HG03103 (cell line): ENCODE measurements at regions not wholly inside any gene's neighbourhood (a gene's known extent, or its start where the extent isn't known, plus 50 kb on each side); places are given as distances from the start of the nearest gene placed in this dataset.

ENCODE experiments used
- ATAC-seq: cut with Tn5 transposase; IDR thresholded peaks from one replicate; pipeline ENCODE4 v1.9.1; 2021; ENCODE audit warnings: low read depth; ENCODE audit not compliant: unreplicated experiment

GRCh38 chr9:89759572-89759971 is 154.8 kb downstream of the GADD45G start:
- ATAC-seq = no peak

DNA sequence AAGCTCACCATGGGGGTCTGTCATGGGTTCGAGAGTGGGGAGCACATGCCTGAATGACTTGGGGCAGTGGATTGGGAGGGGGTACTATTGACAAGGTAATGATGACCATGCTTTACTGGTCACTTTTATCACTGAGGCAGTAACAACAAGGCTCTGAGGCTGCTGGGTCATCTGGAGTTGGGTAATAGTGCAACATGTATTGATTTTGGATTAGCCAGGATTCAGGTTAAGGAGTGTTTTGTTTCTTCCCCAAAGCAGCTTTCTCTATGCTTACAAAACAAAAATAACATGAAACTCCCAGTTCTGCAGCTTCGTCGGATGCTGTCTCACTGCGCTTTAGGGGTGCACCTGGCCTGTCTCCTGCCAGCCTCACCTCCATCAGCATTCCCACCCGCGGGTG is 155.3 kb downstream of the GADD45G start:
- ATAC-seq = no peak

DNA sequence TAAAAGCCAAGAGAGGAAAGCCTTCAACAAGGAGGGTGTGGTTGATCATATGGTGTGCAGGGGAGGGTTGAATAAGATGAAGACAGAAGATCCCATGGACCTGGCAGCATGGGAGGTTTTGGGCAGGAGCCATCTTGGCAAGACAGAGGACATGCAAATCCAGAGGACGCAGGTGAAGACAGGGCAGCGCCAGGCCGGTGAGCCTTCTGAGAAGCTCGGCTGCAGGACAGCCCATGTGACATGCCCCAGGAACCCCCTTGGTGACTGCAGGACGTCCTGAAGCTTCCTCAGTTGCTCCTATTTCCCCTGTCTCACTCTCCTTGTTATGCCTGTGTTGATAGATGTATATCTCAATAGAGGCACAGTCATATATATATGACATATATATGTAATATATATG is 159.4 kb downstream of the GADD45G start:
- no peak for ATAC-seq

DNA sequence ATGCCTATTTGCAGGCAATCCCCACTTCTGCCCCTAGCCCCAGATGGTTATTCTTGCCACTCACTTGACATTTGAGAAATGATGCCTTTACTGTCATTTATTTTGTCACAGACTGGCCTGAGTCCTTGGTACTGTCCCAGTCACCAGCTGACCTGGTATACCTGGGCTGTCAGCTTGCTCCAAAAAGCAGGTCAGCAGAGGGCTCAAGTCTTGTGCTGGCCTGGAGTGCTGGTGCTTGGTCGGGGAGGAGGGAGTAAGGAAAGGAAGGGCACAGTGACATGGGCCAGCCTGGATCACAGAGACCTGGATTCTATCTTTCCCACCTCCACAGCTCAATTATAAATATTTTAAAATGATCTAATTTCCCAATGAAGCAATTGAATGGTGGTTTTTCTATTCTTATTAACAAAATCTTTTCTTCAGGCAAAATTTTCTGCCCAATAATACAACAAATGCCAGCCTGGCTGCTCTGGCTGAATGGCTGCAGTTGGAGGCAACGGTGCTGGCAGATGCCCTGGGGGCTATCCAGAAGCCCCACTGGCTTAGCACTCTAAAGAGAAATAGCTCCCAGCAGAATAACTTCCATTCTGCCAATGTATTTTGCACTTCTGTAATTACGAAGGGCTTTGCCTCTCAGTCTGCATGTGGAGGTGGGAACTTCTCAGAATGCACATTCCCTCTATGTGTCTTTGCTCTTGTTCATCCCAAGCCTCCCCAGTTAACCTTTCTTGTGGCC is 160.6 kb downstream of the GADD45G start:
- ATAC-seq = no peak

DNA sequence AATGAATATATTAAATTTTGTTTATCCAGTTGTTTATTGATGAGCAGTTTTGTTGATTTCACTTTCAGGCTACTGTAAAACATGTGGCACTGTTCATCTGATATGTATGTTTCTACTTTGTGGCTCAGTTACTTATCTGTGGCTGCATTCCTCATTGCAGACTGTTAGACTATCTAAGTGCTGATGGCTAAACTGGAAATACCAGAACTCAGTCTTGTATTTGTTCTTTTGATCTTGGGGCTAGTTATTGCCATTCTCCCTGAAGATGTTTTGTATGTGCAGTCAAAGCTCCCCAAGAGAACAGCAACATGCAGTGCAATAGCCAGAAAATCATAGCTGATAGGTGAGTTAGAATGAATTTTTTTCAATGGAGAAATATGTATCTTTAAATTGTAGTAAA is 162.2 kb downstream of the GADD45G start:
- ATAC-seq = no peak

DNA sequence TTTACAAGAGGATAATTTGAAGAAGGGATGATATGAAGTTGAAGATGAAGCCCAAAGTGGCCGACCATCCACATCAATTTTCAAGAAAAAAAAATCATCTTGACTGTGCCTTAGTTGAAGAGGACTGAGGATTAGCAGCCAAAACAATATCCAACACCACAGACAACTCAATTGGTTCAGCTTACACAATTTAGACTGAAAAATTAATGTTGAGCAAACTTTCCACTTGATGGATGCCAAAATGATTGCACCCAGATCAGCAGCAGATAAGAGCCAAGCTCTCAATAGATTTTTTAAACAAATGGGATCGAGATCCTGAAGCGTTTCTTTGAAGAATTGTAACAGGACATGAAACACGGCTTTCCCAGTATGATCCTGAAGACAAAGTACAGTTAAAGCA is 163.2 kb downstream of the GADD45G start:
- no peak for ATAC-seq

DNA sequence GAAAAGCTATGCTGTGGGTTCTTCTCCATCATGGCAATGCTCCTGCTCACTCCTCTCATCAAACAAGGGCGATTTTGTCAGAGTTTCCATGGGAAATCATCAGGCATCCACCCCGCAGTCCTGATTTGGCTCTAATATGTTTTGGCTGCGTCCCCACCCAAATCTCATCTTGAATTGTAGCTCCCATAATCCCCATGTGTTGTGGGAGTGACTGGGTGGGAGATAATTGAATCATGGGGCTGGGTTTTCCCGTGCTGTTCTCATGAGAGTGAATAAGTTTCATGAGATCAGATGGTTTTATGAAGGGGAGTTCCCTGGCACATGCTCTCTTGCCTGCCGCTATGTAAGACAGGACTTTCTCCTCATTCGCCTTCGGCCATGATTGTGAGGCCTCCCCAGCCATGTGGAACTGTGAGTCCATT is 163.8 kb downstream of the GADD45G start:
- no peak for ATAC-seq

DNA sequence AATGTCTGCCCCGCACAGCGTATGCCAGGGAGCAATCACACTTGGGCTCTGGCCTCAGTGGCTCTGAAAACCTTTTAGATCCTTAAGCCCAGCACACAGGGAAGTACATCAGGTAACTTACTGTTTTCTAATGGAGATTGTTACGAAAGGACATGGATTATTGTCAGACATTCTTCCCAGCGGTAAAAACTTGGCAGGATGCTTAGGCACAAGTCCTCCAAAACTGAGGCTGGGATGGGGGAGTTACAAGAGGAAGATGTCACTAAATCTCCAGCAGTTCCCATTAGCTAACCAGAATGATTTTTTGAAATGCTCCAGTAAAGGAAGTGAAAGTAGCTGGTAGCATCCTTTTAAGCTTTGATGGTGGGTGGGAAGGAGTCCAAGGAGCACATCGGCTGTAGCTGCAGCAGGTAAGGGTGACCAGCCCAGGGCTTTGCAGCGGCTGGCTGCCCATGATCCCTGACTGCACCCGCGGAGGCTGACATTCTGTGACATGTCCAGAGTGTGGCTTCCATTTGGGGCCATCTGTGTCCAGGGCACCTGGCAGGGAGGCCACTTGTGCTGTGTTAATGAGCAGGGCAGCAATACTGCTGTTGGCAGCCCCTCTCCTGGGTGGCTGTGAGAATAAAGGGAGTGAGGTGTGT is 165.8 kb downstream of the GADD45G start:
- ATAC-seq = no peak

DNA sequence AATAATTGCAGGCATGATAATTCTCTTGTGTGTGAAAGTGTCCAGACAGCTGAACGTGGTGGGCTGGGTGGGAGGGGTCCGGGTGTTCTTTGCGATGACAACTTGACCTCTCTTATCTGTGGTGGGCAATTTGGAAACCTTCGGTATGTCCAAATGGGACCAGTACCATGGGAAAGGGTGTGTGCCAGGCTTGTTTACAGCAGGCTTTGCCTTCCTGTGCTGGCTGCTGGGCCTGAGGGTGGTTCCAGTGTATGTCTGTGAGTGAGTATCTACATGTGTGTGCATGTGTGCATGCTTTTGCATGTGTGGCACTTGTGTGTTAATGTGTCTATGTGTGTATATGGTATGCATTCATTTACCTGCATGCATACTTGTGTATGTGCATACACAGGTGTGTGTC is 166.4 kb downstream of the GADD45G start:
- no peak for ATAC-seq

- ATAC-seq = no peak
These were observed 168.4 kb downstream of the GADD45G start for GRCh38 chr9:89773170-89773569.

GRCh38 chr9:89774858-89775370 is 170.1 kb downstream of the GADD45G start:
- ATAC-seq = no peak

DNA sequence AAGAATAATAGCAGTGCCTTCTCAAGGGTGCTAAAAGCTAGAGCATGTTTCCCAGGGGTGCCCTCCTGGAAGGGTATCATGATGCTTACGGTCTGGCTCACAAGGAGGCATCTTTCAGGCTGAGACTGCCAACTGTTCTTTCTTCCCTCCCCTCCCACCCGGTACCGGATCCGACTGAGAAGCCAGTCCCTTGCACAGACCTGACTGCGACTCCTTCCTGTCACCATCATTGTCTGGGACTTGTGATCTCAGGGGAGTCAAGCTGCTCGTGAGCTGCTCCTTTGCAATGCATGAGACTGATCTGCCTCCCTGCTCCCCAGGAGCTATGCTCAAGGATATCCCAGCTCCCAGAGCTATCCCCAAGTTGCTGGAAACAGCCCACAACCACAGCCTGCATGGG is 170.8 kb downstream of the GADD45G start:
- no peak for ATAC-seq

DNA sequence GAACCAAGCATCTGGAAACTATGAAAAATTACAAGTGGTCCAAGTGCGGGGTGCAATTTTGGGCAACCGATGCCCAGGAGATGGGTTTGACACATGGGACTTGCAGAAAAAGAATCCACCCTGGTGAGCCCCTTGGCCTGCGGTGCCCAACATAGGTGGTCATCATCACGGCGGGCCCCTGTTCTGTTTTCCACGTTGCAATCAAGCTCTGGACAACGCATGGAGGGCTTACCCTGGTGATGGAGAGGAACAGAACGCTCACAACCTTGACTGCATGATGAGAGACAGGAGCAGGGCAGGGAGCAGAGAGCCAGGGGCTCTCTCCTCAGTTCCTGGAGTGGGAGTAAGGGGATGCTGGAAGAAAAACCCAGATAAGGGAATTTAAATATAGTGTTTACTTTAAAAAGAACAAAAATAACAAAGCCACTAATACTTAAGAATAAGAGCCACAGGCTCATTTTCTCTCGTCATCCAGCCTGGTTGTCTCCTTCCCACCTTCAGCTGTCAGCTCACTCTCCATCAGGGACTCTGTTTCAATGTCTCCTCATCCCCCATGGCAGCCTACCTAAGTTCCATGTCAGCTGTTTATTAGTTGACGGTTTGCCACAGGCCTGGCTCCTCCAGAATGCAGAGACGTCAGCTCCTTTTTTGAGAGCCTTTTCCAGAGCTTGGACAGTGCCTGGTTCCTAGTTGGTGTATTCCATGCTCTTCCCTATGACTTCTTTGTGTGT is 172.1 kb downstream of the GADD45G start:
- ATAC-seq = no peak

DNA sequence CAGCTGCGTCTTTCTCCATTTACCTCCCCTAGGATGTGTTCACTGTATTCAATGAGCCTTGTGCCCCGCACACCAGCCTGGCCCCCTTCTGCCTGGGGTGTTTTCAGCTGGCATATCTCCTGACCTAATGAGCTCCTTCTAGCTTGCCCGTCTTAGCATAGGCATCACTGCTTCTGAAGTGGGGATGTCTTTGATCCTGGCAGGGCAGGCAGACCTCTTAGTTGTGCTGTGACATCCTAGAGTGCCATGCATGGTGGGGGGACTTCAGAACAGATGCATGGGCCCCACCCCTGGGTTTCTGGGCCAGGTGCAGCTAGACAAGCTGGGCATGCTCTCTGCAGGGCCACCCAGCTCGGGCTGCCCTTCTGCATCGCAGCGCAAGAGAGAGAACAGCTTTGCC is 172.7 kb downstream of the GADD45G start:
- ATAC-seq = no peak

GRCh38 chr9:89778100-89779090 is 173.6 kb downstream of the GADD45G start:
- ATAC-seq = no peak

DNA sequence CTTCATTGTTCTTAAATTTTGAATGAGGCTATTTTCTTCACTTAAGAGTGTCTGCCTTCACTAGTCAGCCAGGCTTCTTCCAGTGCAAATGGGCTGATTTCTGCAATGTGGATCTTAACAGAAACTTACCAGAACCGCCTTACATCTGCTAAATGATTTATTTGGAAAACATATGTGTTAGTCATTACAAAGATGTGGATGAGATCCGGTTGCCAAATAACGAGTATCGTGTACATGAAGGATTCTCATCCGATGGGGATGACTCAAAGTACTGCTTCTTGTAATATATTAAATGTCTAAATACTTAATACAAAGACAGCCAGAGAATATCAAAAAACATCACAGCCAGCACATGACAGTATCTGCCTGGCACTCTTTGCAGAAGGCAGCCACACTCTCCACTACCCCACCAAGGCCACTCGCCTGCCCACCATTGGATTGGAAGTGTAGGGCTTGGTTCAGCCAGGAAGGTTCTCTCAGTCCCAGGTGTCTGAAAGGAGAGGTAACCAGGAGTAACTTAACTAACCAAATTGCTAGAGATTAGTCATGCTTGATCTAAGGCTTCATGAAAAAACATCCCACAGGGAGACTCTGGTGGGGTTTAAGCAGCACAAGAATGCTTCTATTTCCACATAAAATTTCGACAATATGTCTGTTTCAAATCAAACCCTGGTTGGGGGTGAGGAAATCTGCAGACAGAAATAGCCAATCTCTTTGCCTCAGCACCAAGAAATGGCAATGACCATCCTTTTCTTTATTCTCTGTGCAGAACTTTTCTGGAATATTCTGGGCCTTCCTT is 174.8 kb downstream of the GADD45G start:
- no peak for ATAC-seq

DNA sequence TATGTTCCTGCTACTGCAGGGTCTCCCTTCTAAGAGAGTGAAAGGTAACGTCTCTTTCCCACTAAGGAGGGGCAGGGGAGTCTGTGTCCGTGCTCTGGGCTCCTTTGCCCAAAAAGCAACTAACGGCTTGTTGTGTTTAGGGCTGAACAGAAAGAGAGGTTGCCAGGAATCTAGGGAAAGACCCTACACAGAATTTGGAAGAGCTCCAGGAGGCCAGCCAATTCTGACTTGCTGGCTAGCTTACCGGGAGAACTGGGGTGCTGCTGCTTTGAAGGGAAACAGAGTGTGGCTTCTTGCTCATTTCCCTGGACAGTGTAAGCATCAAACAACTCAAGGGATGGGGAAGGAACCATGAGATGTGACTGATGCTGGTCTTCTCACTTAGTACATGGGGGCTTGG is 176.1 kb downstream of the GADD45G start:
- no peak for ATAC-seq

DNA sequence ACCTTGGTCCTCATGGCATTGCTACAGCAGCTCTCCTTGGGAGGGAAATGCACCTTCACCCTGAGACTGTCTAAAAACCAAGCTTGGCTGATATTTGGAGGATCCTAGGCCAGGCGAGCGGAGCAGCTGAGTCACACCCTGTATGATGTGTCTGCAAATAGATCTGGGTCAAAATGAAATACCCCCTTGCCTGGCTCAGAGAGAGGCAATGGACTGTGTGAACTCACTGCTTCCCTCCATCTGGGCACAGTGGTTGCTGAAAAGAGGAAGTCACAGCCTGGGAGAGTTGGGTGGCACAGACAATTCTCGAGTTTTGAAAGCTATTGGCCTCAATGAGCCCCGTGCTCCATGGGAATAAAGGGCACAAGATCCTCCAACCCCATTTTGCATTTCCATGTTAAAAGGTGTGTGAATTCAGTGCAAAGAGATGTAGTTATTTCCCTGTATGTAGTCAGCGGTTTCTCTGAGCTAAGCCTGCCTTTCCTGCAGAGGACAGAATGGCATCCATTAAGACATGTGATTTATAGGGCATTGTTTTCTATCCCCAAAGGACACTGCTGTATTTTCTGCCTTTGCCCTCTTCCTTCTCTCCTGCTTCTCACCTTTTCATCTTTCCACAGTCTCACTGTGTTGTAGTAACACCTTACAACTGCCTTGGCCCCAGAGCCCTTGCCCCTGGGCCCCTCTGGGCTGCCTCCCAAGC is 177.2 kb downstream of the GADD45G start:
- no peak for ATAC-seq

DNA sequence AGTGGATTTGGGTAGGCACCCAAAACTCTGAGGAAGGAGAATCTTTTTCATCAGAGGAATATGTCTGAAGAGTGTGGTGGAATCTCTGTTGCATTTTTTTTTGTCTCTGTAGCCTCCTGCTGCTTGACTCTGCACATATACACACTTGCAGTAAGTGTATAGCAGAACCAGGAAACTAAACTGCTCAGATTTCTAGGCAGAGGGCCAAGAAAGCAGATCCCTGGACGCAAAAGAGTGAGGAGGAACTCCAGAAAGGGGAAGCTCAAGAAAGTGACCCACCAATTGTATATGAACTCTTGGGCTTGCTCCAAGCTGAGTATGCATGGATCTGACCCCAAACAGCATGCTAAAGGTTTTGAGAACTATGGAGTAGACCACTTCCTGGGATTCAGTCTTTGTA is 181.8 kb downstream of the GADD45G start:
- no peak for ATAC-seq
